NCI-H2171 treated with DMSO at 0.1 percent for 48 hours (cell line): ENCODE measurements at regions not wholly inside any gene's neighbourhood (a gene's known extent, or its start where the extent isn't known, plus 50 kb on each side); places are given as distances from the start of the nearest gene placed in this dataset.
"Not testable (repeated sequence)": the region's sequence is repeated elsewhere in the genome, so short reads cannot be mapped to it uniquely, and the experiment has no call there.

Experiments
- DNase-seq: peaks from one replicate; lab custom pipeline; 2025; lab: John Stamatoyannopoulos, UW

- no peak for DNase-seq
Observed at GRCh38 chr1:192906334-192906733, 97.5 kb downstream of the RGS2 start.

GRCh38 chr1:192907545-192908243, 98.9 kb downstream of the RGS2 start:
- no peak for DNase-seq

- DNase-seq = not testable (repeated sequence)
Observed at GRCh38 chr1:192911896-192912656, 103.2 kb downstream of the RGS2 start.

GRCh38 chr1:192913683-192914082, 104.8 kb downstream of the RGS2 start:
- DNase-seq = no peak

- no peak for DNase-seq
Observed at GRCh38 chr1:192914092-192914491, 105.3 kb downstream of the RGS2 start.

- no peak for DNase-seq
Observed at GRCh38 chr1:192914696-192915095, 105.9 kb downstream of the RGS2 start.

GRCh38 chr1:192916021-192916420, 107.2 kb downstream of the RGS2 start:
- DNase-seq = no peak

GRCh38 chr1:192918259-192918658, 109.4 kb downstream of the RGS2 start:
- no peak for DNase-seq

- no peak for DNase-seq
Observed at GRCh38 chr1:192920412-192920811, 111.6 kb downstream of the RGS2 start.

- DNase-seq = no peak
Observed at GRCh38 chr1:192925609-192926008, 116.8 kb downstream of the RGS2 start.

GRCh38 chr1:192926736-192927135, 117.9 kb downstream of the RGS2 start:
- DNase-seq = no peak

- DNase-seq = no peak
Observed at GRCh38 chr1:192927496-192927895, 118.7 kb downstream of the RGS2 start.

GRCh38 chr1:192929597-192929996, 120.8 kb downstream of the RGS2 start:
- DNase-seq = no peak

GRCh38 chr1:192933744-192934143, 124.9 kb downstream of the RGS2 start:
- DNase-seq = no peak

GRCh38 chr1:192936313-192937018, 122.7 kb downstream of the UCHL5 start:
- no peak for DNase-seq

- no peak for DNase-seq
Observed at GRCh38 chr1:192937128-192937527, 122.0 kb downstream of the UCHL5 start.

GRCh38 chr1:192939440-192939839, 119.7 kb downstream of the UCHL5 start:
- no peak for DNase-seq

- DNase-seq = no peak
Observed at GRCh38 chr1:192940658-192941057, 118.5 kb downstream of the UCHL5 start.

GRCh38 chr1:192941722-192942411, 117.3 kb downstream of the UCHL5 start:
- DNase-seq = no peak

- DNase-seq = no peak
Observed at GRCh38 chr1:192943108-192943507, 116.1 kb downstream of the UCHL5 start.

GRCh38 chr1:192943522-192943921, 115.6 kb downstream of the UCHL5 start:
- DNase-seq = no peak

GRCh38 chr1:192945390-192946130, 113.6 kb downstream of the UCHL5 start:
- DNase-seq = no peak
